HG02571 (cell line): ENCODE measurements at regions not wholly inside any gene's neighbourhood (a gene's known extent, or its start where the extent isn't known, plus 50 kb on each side); places are given as distances from the start of the nearest gene placed in this dataset.
"Not testable (repeated sequence)": the region's sequence is repeated elsewhere in the genome, so short reads cannot be mapped to it uniquely, and the experiment has no call there.

Experiments
- ATAC-seq: cut with Tn5 transposase; IDR thresholded peaks from one replicate; pipeline ENCODE4 v1.9.1; 2021; ENCODE audit warnings: mild to moderate bottlenecking, moderate library complexity; ENCODE audit not compliant: unreplicated experiment

DNA sequence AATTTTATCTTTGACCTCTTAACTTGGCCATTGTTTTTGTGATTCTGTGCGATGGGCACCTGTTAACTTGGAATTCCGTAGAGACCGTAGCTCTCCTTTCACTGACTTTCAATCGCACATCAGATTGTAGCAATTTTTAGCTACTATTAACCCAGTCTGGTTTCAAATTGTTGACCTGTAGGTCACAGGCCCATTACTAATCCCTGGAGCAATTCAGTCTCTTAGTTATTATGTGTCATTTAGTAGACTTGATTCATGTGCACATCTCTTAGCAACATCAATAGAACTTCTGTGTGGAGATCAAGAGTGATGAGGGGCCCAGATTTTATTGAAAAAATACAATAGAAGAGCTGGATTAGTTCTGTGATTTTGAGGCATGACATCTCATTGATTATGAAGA is 549.6 kb upstream of the SLC10A2 start:
- no peak for ATAC-seq

GRCh38 chr13:103614761-103615160 is 548.5 kb upstream of the SLC10A2 start:
- no peak for ATAC-seq

DNA sequence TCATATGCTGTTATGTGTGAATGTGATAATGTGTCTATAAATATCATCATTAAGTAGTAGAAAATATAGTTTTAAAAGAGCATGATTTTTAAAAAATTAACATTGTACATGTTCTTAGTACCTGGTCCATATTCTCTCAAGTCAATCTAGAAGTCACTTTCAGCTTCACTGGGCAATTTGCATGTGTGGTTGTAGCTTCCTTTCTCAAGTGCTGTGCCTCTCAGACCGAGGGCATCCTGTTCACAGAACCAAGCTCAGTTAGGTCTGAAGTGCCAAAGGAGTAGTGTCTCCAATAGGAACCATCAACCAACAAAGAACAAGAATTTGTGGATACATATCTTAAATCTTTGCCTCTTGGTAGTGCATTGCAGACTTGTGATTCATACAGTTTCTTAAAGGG is 541.8 kb upstream of the SLC10A2 start:
- ATAC-seq: no peak

DNA sequence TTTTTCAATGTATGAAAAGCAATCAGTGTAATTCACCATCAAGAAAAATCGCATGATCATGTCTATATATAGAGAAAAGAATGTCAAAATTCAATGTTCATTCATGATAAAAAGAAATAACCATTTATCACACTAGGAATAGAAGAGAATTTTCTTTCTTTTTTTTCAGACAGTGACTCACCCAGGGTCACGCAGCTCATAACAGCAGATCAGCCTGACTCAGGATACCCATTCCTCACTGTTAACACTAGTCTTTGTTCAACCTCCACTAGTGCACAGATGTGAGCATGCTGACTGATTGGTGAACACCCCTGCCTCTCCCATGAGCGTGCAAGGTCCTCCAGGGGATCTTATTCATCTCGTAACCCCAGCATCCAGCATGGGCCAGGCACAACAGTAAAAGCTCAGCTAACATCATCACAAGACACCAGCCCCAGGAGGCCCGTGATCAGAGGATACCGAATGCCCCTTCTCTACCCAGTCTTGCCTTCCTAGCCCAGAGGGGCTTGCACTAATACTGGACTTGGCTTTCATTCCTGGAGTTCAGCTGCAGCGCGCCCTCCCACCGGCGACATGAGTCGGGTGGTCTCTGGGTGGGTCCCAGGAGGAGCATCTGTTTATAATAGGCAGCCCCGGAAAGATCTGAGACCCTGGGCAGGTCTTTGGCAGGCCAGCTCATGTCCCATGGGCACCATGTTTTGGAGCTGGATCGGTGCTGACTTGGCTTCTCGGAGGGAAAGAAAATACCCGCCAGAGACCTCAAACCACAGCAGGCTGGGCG is 539.5 kb upstream of the SLC10A2 start:
- no peak for ATAC-seq

GRCh38 chr13:103599870-103600269 is 533.7 kb upstream of the SLC10A2 start:
- ATAC-seq: not testable (repeated sequence)

DNA sequence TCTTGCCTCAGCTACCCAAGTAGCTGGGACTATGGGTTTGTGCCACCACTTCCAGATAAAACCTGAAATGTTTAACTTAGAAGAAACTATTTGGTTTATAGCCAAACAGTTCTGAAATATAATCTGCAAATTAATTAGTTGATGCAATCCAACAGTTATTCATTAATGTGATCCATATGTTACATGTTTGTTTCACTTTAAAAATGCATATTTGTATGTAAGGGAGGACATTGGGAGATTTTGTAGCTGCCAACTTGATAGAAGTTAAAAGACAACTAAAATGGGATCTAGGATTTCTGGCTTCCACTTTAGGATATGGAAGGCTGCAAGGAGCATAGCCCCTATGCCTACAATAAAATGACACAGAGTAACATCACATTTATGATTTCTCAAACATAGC is 532.5 kb upstream of the SLC10A2 start:
- no peak for ATAC-seq

GRCh38 chr13:103573446-103573845 is 507.2 kb upstream of the SLC10A2 start:
- no peak for ATAC-seq

DNA sequence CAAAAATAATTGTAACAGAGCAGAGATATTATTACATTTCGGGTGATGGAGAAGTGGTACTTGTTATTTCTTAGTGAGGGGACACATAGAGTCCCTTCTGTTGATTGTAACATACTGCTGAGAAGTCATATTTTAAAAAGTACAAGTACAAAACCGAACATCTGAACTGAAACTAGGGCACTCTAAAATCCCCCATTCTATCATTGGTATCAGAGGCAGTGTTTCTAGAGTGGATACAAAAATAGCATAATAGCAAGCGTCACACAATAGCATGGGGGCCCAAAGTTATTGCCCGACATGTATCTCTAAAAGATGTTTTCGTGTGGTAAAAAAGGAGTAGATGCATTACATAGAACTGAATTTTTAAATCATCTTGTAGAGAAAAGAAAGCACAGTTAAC is 502.1 kb upstream of the SLC10A2 start:
- ATAC-seq: no peak

DNA sequence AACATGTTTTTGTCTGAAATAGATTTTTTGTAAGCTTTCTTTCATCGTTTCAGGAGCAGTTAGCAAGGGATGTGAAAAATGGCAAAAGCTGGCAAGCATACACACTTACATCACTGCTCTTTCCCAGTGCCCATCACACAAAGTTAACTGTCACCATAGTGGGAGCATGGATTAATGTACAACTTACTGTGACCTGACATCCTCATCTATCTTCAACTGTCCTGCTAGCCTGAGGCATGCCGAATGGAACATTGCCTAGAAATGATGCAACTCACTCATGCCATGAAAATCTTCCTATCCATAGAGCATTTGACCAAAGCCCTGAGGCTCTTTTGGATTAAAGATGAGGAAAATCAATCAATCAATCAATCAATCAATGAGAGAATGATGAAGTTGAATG is 491.7 kb upstream of the SLC10A2 start:
- ATAC-seq: no peak

DNA sequence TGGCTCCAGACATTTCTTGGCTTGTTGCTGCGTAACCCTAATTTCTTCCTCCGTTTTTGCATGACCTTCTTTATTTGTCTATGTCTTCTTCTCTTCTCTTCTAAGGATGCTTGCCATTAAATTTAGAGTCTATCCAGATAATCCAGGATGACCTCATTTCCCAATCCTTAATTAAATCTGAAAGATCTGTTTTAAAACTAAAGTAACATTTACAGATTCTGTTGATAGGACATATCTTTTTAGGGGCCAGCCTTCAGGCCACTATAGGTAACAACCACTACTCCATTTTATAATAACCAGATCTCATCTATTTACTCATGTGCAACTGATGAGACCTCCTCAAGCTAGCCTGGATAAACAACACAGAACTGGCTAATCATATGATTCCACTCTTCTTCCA is 490.5 kb upstream of the SLC10A2 start:
- no peak for ATAC-seq

- no peak for ATAC-seq
These were observed 481.7 kb upstream of the SLC10A2 start for GRCh38 chr13:103547914-103548313.

DNA sequence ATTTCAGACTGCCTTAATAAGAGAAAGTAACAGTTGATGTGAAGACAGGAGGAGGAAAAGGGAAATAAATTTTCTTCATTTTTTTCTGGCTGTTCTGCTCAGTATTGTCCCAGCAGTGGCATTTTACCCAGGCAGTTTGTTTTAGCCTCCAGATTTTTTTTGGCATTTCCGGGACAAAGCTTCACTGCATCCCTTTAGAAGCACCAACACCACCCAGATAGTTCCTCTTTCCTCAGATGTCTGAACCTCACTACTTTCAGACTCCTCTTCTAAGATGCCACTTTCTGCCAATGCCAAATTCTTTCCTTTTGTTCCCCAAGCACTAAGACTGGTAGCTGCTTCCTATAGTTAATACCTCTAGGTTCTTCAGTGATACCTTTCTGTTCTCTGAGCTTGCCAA is 480.1 kb upstream of the SLC10A2 start:
- no peak for ATAC-seq

GRCh38 chr13:103542648-103543047 is 476.4 kb upstream of the SLC10A2 start:
- ATAC-seq: no peak

GRCh38 chr13:103540382-103540765 is 474.2 kb upstream of the SLC10A2 start:
- ATAC-seq: no peak

- ATAC-seq: no peak
These were observed 473.6 kb upstream of the SLC10A2 start for GRCh38 chr13:103539721-103540381.

DNA sequence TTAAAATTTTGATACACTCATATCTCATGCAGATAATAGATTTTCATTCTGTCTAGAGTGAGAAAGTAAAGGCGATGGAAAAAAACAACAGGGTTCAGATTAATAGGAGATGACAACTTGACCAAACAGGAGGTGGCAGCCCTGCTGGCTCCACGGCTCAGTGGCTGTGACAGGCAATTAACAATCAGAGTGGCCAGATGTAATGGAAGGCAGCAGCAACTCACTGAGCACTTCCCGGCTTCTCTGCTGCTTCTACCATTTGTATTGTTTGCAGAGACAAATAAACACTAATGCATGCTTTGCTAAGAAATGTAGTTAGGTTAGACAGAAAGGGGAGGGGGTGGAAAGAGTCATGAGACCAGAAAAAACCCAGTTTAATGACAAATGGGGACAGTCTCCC is 473.0 kb upstream of the SLC10A2 start:
- ATAC-seq: no peak

DNA sequence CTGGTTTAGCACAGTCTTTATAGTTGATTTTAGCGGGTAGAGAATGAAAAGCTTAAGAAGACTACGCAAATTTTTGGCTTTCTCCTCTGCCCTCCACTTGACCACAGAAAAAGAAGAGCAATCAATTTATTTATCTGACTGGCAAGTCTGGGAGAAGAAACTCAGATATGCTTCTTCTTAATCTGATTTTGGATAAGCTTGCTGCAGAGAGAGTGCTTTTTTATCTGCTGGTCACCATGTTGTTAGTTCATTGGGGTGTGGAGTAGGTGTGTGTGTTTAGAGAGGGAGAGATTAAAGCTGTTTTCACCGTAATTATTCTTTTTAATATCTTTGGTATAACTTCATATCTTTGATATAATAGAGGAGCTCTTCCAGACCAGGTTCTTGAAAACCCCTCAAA is 471.4 kb upstream of the SLC10A2 start:
- no peak for ATAC-seq

- ATAC-seq: no peak
These were observed 465.1 kb upstream of the SLC10A2 start for GRCh38 chr13:103531278-103531677.

DNA sequence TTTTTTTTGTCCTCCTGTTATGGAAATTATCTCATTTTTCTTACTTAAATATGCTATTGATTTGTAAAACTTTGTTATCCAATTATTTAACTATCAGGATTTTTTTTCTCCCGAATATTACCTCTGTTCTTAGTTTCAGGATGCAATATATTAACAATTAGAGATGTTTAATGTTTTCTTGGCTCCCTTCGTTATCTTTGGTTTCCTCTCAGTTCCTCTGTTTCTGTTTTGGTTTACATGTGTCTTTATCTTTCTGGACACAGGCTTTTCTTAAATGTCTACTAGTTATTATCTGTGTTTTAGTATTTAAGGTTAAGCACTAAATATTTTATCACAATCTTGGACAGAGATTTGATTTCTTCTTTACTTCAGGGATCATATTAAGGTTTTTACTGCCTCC is 462.2 kb upstream of the SLC10A2 start:
- no peak for ATAC-seq

DNA sequence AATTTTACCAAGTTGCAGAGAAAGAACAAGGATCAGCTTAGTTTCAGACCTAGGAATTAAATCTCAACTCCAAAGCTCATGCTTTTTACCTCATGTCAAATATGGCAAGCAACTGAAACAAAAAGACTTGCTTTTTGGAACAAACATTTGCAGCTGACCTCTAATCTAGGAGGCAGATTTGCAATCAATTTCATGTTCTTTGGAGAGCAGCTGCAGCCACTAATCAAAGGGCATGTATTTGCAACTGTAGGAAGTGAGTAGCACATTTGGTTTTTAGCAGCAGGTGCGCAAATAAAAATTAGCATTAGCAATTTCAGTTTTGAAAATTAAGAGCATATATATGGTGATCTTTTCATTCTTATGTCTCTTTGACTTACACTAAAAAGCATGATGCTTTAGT is 459.3 kb upstream of the SLC10A2 start:
- no peak for ATAC-seq

DNA sequence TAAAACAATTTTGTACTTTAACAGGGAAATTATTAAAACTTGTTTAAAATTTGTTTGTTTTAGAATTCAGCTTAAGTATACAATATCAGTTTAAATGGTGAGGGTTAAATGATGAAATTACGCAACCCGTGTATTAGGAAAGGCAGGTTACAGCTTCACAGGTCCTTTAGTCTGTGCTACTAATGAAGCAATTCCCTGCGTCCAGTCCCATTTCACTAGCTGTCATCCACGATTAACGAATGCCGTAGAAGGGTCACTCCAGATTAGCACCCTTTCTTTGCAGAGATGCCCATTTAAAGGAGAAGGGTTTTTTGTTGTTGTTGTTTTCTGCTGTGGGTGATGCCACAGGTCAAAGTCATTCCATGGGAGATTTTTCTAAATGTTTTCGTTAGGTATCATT is 457.6 kb upstream of the SLC10A2 start:
- no peak for ATAC-seq

- no peak for ATAC-seq
These were observed 455.3 kb upstream of the SLC10A2 start for GRCh38 chr13:103521532-103521931.

- ATAC-seq: no peak
These were observed 451.5 kb upstream of the SLC10A2 start for GRCh38 chr13:103517768-103518102.
